Prostate gland (tissue), 2 donors: ENCODE measurements at regions not wholly inside any gene's neighbourhood (a gene's known extent, or its start where the extent isn't known, plus 50 kb on each side); places are given as distances from the start of the nearest gene placed in this dataset.
"Not testable (repeated sequence)": the region's sequence is repeated elsewhere in the genome, so short reads cannot be mapped to it uniquely, and the experiment has no call there.

Experiments used
- DNase-seq: peaks from one replicate; pipeline ENCODE4 v3.0.0-alpha.2; 2019; ENCODE audit warnings: low spot score
- H3K27ac ChIP-seq, 2 donors: fragments of 200-600 bp; sonication (generic); 2 replicates each; pipeline ENCODE4 v1.5.1; 2017 to 2019
- H3K27me3 ChIP-seq: fragments of 200-600 bp; sonication (generic); replicated peaks from 2 replicates; pipeline ENCODE4 v1.5.1; 2019; ENCODE audit not compliant: insufficient read depth
- H3K36me3 ChIP-seq, 2 donors: fragments of 200-600 bp; sonication (generic); 1 replicate in 1 of 2; 2 replicates in 1 of 2; pipeline versions ENCODE4 v1.5.1 to v1.8.1; 2017 to 2019
- H3K4me1 ChIP-seq: fragments of 200-600 bp; sonication (generic); replicated peaks from 2 replicates; pipeline ENCODE4 v1.5.1; 2019
- H3K4me3 ChIP-seq, 2 donors: fragments of 200-600 bp; sonication (generic); 2 replicates each; pipeline ENCODE4 v1.5.1; 2017 to 2019
- H3K9me3 ChIP-seq: fragments of 200-600 bp; sonication (generic); 2 replicates; pipeline ENCODE4 v1.5.1; 2017
- POLR2A ChIP-seq: fragments of 450-650 bp; IDR thresholded peaks from one replicate; pipeline ENCODE4 v1.6.1; 2016; ENCODE audit warnings: antibody characterized with exemption, mild to moderate bottlenecking
- POLR2AphosphoS5 ChIP-seq: sonication (generic); formaldehyde crosslinking; IDR thresholded peaks from one replicate; pipeline ENCODE4 v1.6.1; 2017; ENCODE audit warnings: antibody characterized with exemption
- WGBS: methylation state at CpG from one replicate; pipeline ENCODE4 v1.1.5; 2018; 5-methylcytosine and 5-hydroxymethylcytosine counted together
- intact Hi-C: fragments of 100-400 bp; cut with DNase I; formaldehyde crosslinking; loops from one replicate; pipeline ENCODE4 v1.14.2; 2022
- TF ChIP-seq, protein P1 (sequence below), 4 experiments: fragments of 200-600 bp in 2 of 4; fragments of 450-650 bp in 2 of 4; sonication (generic) in 2 of 4; IDR thresholded peaks; 1 replicate in 3 of 4; 2 replicates in 1 of 4; pipeline ENCODE4 v1.5.1; 2016 to 2019; ENCODE audit warnings: antibody characterized with exemption in 4 of 4, mild to moderate bottlenecking in 2 of 4, moderate library complexity in 2 of 4

DNA sequence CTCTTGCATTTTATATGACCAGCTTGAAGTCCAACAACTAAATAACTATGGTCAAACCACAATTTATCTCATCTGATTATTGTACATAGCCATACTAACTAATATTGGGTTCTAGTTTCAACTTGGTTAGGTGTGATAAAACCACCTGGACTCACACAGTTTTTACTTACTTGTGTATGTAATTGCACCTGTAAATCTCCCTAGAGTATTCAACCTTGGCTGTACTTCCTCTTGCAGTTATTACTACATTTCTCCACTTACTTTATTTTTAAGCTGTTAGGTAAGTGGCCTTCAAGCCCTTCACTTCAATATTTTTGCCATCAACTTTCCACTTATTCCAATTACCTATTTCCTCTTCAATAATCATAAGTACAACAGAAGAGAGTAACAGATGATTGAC is 115.8 kb upstream of the ANKRD50 start:
- TF ChIP-seq POLR2AphosphoS5 (no peak), POLR2A (no peak)
- TF ChIP-seq, protein P1, sequence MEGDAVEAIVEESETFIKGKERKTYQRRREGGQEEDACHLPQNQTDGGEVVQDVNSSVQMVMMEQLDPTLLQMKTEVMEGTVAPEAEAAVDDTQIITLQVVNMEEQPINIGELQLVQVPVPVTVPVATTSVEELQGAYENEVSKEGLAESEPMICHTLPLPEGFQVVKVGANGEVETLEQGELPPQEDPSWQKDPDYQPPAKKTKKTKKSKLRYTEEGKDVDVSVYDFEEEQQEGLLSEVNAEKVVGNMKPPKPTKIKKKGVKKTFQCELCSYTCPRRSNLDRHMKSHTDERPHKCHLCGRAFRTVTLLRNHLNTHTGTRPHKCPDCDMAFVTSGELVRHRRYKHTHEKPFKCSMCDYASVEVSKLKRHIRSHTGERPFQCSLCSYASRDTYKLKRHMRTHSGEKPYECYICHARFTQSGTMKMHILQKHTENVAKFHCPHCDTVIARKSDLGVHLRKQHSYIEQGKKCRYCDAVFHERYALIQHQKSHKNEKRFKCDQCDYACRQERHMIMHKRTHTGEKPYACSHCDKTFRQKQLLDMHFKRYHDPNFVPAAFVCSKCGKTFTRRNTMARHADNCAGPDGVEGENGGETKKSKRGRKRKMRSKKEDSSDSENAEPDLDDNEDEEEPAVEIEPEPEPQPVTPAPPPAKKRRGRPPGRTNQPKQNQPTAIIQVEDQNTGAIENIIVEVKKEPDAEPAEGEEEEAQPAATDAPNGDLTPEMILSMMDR (IDR thresholded peaks at IDR 0.05), result no peak
- intact Hi-C loops, result no loop called here
- no peaks in the 10 kb centered on the region for H3K36me3 ChIP-seq
- H3K27me3 ChIP-seq, result no peaks in the 10 kb centered on the region
- DNase-seq, result no peak
- H3K27ac ChIP-seq, result no peak overlapping the region
- no peaks in the 10 kb centered on the region for H3K4me1 ChIP-seq
- no peak overlapping the region for H3K4me3 ChIP-seq
- H3K9me3 ChIP-seq, result no peaks in the 10 kb centered on the region

DNA sequence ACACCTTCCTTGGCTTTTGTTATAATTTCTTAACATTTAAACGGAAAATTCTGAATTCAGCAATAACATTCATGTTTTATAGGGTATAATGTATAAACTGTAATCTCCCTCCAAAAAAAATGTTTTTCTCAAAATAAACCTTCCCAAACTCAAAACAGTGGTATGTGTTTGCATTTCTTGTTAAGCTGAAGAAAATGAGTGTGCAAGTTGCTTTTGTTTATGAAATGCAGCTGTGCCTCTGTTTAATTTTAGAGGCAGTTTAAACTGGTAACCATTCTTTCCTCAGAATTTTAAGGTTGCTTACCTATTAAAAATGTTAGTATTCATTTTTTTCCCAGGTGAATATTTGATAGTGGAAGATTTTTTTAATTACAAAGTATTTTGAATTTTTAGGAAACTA is 105.0 kb upstream of the ANKRD50 start:
- no peaks in the 10 kb centered on the region for H3K9me3 ChIP-seq
- TF ChIP-seq, protein P1 (IDR thresholded peaks at IDR 0.05), result no peak
- TF ChIP-seq POLR2A (no peak), POLR2AphosphoS5 (no peak)
- no peak overlapping the region for H3K4me3 ChIP-seq
- no peak for DNase-seq
- intact Hi-C loops, result no loop called here
- H3K4me1 ChIP-seq, result no peaks in the 10 kb centered on the region
- no peak overlapping the region for H3K27ac ChIP-seq
- WGBS, result 79% methylated on average over 1 of the region's 1 CpG
- no peaks in the 10 kb centered on the region for H3K27me3 ChIP-seq
- H3K36me3 ChIP-seq, result no peaks in the 10 kb centered on the region

DNA sequence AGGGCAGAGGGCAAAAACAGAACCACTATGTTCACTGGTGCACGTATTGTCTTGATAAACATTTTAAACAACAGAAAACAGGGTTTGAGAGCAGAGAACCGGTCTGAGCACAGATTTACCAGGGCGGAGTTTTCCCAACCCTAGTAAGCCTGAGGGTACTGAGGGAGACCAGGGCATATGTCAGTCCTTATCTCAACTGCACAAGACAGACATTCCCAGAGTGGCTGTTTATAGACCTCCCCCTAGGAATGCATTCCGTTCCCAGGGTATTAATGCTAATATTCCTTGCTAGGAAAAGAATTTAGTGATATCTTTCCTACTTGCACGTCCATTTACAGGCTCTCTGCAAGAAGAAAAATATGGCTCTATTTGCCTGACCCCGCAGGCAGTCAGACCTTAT is 99.7 kb upstream of the ANKRD50 start:
- H3K27me3 ChIP-seq, H3K27ac ChIP-seq, H3K36me3 ChIP-seq, H3K4me3 ChIP-seq, H3K4me1 ChIP-seq, intact Hi-C loops, DNase-seq, H3K9me3 ChIP-seq: not testable (repeated sequence)
- 95% methylated on average over 6 of the region's 6 CpGs for WGBS

DNA sequence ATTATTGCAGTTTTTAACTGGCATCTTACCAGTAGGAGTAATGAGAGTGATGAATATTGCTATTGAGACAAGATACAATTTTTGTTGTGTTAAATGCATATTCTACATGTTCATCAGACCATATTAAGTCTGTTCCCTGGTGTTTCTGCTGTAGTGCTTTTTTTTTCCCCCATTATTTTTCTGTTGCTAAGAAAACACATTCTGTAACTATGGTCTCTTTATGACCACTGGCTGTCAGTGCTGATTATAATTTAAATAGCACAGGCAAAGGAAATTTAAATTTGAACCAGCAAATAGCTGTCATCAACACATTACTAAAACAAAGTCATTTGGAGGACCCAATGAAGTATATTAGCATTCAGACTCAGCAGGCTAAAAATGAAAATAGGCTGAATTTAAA is 98.3 kb upstream of the ANKRD50 start:
- intact Hi-C loops, result no loop called here
- no peak overlapping the region for H3K4me3 ChIP-seq
- no peaks in the 10 kb centered on the region for H3K27me3 ChIP-seq
- no peak for DNase-seq
- H3K4me1 ChIP-seq, result no peaks in the 10 kb centered on the region
- no peak overlapping the region for H3K27ac ChIP-seq
- H3K36me3 ChIP-seq, result no peaks in the 10 kb centered on the region
- H3K9me3 ChIP-seq, result no peaks in the 10 kb centered on the region
- TF ChIP-seq POLR2AphosphoS5 (no peak), POLR2A (no peak)
- TF ChIP-seq, protein P1 (IDR thresholded peaks at IDR 0.05), result no peak

DNA sequence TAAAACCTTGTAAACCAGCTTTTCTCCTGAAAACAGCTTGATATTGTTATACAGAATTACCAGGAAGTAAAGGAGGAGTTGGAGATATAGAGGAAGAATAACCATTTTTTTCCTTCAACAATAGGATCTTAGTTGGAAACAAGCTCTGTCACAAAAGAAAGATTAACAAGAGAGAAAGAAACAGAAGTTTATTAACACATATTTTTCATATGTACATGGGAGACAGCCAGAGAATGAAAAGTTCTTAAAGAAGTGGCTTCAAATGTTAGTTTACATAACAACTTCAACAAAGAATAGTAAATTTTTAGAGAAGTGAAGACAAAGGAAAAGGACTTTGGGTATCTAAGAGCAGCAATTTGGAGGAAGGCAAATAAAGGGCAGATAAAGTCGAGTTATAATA is 94.9 kb upstream of the ANKRD50 start:
- TF ChIP-seq, protein P1 (IDR thresholded peaks at IDR 0.05), result no peak
- TF ChIP-seq POLR2AphosphoS5, result no peak
- no peak for TF ChIP-seq POLR2A
- intact Hi-C loops, result no loop called here
- H3K36me3 ChIP-seq, result no peaks in the 10 kb centered on the region
- no peaks in the 10 kb centered on the region for H3K27me3 ChIP-seq
- DNase-seq, result no peak
- no peak overlapping the region for H3K27ac ChIP-seq
- 31% methylated on average over 1 of the region's 1 CpG for WGBS
- H3K4me3 ChIP-seq, result no peak overlapping the region
- H3K9me3 ChIP-seq, result no peaks in the 10 kb centered on the region
- no peaks in the 10 kb centered on the region for H3K4me1 ChIP-seq

DNA sequence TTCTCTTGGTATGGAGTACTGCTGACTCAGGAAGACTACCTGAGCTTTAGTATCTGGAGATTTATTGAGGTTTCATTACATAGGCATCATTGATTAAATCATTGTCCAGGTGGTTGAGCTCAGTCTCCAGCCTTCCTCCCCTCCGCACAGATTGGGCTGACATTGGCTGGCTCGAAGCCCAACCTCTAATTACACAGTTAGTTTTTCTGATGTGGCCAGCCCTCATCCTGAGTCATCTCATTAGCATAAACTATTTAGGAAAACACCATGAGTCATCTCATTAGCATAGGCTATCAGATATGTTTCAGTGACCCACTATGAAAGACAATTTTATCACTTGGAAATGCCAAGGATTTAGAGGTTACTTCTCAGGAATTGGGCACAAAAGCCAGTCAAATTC is 93.9 kb upstream of the ANKRD50 start:
- Histone ChIP-seq H3K4me1 (no peaks in the 10 kb centered on the region), H3K36me3 (no peaks in the 10 kb centered on the region), H3K27me3 (no peaks in the 10 kb centered on the region), H3K9me3 (no peaks in the 10 kb centered on the region), H3K4me3 (no peak overlapping the region), H3K27ac (no peak overlapping the region)
- intact Hi-C loops, result no loop called here
- TF ChIP-seq, protein P1 (IDR thresholded peaks at IDR 0.05), result no peak
- TF ChIP-seq POLR2A (no peak), POLR2AphosphoS5 (no peak)
- no peak for DNase-seq
- WGBS, result 100% methylated on average over 2 of the region's 2 CpGs
